Neural cell (in vitro differentiated cells): ENCODE measurements at regions not wholly inside any gene's neighbourhood (a gene's known extent, or its start where the extent isn't known, plus 50 kb on each side); places are given as distances from the start of the nearest gene placed in this dataset.
"Not testable (repeated sequence)": the region's sequence is repeated elsewhere in the genome, so short reads cannot be mapped to it uniquely, and the experiment has no call there.

ENCODE experiments used
- H2AFZ ChIP-seq: fragments of 200-600, 300-800 bp; sonication (generic), shearing (Covaris generic); 2 replicates; pipeline ENCODE4 v1.6.0; 2014; ENCODE audit warnings: low read depth, mild to moderate bottlenecking, antibody characterized with exemption, low read length, moderate library complexity
- H3F3A ChIP-seq: fragments of 200-600 bp; shearing (Covaris generic); 2 replicates; pipeline ENCODE4 v1.6.1; 2016; ENCODE audit warnings: mild to moderate bottlenecking, moderate library complexity, mixed read lengths, antibody characterized with exemption, low read length; ENCODE audit not compliant: insufficient read depth, poor library complexity, severe bottlenecking
- H3K27ac ChIP-seq: fragments of 200-600, 300-800 bp; sonication (generic), shearing (Covaris generic); 2 replicates; pipeline ENCODE4 v1.5.1; 2014; ENCODE audit warnings: mild to moderate bottlenecking, low read length, moderate library complexity
- H3K27me3 ChIP-seq: fragments of 300-800, 200-600 bp; sonication (generic), shearing (Covaris generic); 2 replicates; pipeline ENCODE4 v1.6.0; 2014; ENCODE audit warnings: mild to moderate bottlenecking, low read depth, low read length, moderate library complexity; ENCODE audit not compliant: insufficient read depth
- H3K36me3 ChIP-seq: fragments of 300-800, 200-600 bp; sonication (generic), shearing (Covaris generic); 2 replicates; pipeline ENCODE4 v1.5.1; 2014; ENCODE audit warnings: mild to moderate bottlenecking, antibody characterized with exemption, low read length, moderate library complexity; ENCODE audit not compliant: insufficient read depth
- H3K4me2 ChIP-seq: fragments of 300-800, 200-600 bp; sonication (generic), shearing (Covaris generic); 2 replicates; pipeline ENCODE4 v1.6.0; 2014; ENCODE audit warnings: mild to moderate bottlenecking, low read length
- H3K4me3 ChIP-seq: fragments of 300-800, 200-600 bp; sonication (generic), shearing (Covaris generic); 2 replicates; pipeline ENCODE4 v1.5.1; 2014; ENCODE audit warnings: mild to moderate bottlenecking, low read length, moderate library complexity
- H3K79me2 ChIP-seq: fragments of 200-600 bp; shearing (Covaris generic); replicated peaks from 2 replicates; pipeline ENCODE4 v1.6.0; 2014; ENCODE audit warnings: mild to moderate bottlenecking, low read length, moderate library complexity; ENCODE audit not compliant: insufficient read depth
- H3K9ac ChIP-seq: fragments of 300-800, 200-600 bp; sonication (generic), shearing (Covaris generic); 2 replicates; pipeline ENCODE4 v1.6.1; 2016; ENCODE audit warnings: mild to moderate bottlenecking, low read length, mixed read lengths
- H3K9me2 ChIP-seq: fragments of 200-600 bp; shearing (Covaris generic); 2 replicates; pipeline ENCODE4 v1.6.1; 2016; ENCODE audit warnings: mild to moderate bottlenecking, low read length, mixed read lengths; ENCODE audit not compliant: insufficient read depth
- H3K9me3 ChIP-seq: fragments of 200-600, 300-800 bp; sonication (generic), shearing (Covaris generic); 2 replicates; pipeline ENCODE4 v1.6.1; 2016; ENCODE audit warnings: mild to moderate bottlenecking, mixed run types, low read length, moderate library complexity, mixed read lengths
- H4K20me1 ChIP-seq: fragments of 200-600 bp; shearing (Covaris generic); 2 replicates; pipeline ENCODE4 v1.6.1; 2016; ENCODE audit warnings: mild to moderate bottlenecking, mixed run types; ENCODE audit not compliant: insufficient read depth
- EP300 ChIP-seq: fragments of 450-650 bp; conservative IDR thresholded peaks from 2 replicates; pipeline ENCODE4 v1.6.1; 2014; ENCODE audit warnings: antibody characterized with exemption, mild to moderate bottlenecking, moderate library complexity; ENCODE audit not compliant: poor library complexity, severe bottlenecking
- EZH2 ChIP-seq: fragments of 200-600, 300-800 bp; shearing (Covaris generic), sonication (generic); IDR thresholded peaks from 2 replicates; pipeline ENCODE4 v1.6.1; 2014; ENCODE audit warnings: antibody characterized with exemption, low read length, borderline replicate concordance, mild to moderate bottlenecking; ENCODE audit not compliant: insufficient read depth, poor library complexity, severe bottlenecking
- MXI1 ChIP-seq: fragments of 450-650 bp; conservative IDR thresholded peaks from 2 replicates; pipeline ENCODE4 v1.6.1; 2014; ENCODE audit warnings: antibody characterized with exemption, mild to moderate bottlenecking; ENCODE audit not compliant: poor library complexity, severe bottlenecking
- POLR2AphosphoS5 ChIP-seq: IDR thresholded peaks from 2 replicates; pipeline ENCODE4 v1.6.1; 2012
- RAD21 ChIP-seq: fragments of 450-650 bp; conservative IDR thresholded peaks from 2 replicates; pipeline ENCODE4 v1.6.1; 2014; ENCODE audit warnings: antibody characterized with exemption, mild to moderate bottlenecking, moderate library complexity
- REST ChIP-seq: IDR thresholded peaks from 2 replicates; pipeline ENCODE4 v1.6.1; 2012; ENCODE audit warnings: borderline replicate concordance
- SMC3 ChIP-seq: fragments of 450-650 bp; conservative IDR thresholded peaks from 2 replicates; pipeline ENCODE4 v1.6.1; 2014; ENCODE audit warnings: antibody characterized with exemption, mild to moderate bottlenecking, moderate library complexity; ENCODE audit not compliant: poor library complexity
- TAF1 ChIP-seq: IDR thresholded peaks from 2 replicates; pipeline ENCODE4 v1.6.1; 2012; ENCODE audit warnings: low read depth
- TF ChIP-seq, protein P1 (sequence below): fragments of 450-650 bp; IDR thresholded peaks from 2 replicates; pipeline ENCODE4 v1.5.1; 2014; ENCODE audit warnings: antibody characterized with exemption, mild to moderate bottlenecking, moderate library complexity; ENCODE audit not compliant: poor library complexity, severe bottlenecking

GRCh38 chr5:157963244-157963643 is 104.3 kb upstream of the CLINT1 start:
- no peaks in the 10 kb centered on the region for H3K27me3 ChIP-seq
- H3F3A ChIP-seq, result no peaks in the 10 kb centered on the region
- H3K9me3 ChIP-seq, result no peaks in the 10 kb centered on the region
- H3K9ac ChIP-seq, result no peak overlapping the region
- no peak overlapping the region for H3K27ac ChIP-seq
- no peak overlapping the region for H2AFZ ChIP-seq
- H4K20me1 ChIP-seq, result no peaks in the 10 kb centered on the region
- H3K79me2 ChIP-seq, result no peaks in the 10 kb centered on the region
- H3K4me3 ChIP-seq, result no peak overlapping the region
- no peaks in the 10 kb centered on the region for H3K36me3 ChIP-seq
- H3K9me2 ChIP-seq, result no peaks in the 10 kb centered on the region
- no peak overlapping the region for H3K4me2 ChIP-seq
- no peak for TF ChIP-seq SMC3
- no peak for TF ChIP-seq POLR2AphosphoS5
- TF ChIP-seq, protein P1, sequence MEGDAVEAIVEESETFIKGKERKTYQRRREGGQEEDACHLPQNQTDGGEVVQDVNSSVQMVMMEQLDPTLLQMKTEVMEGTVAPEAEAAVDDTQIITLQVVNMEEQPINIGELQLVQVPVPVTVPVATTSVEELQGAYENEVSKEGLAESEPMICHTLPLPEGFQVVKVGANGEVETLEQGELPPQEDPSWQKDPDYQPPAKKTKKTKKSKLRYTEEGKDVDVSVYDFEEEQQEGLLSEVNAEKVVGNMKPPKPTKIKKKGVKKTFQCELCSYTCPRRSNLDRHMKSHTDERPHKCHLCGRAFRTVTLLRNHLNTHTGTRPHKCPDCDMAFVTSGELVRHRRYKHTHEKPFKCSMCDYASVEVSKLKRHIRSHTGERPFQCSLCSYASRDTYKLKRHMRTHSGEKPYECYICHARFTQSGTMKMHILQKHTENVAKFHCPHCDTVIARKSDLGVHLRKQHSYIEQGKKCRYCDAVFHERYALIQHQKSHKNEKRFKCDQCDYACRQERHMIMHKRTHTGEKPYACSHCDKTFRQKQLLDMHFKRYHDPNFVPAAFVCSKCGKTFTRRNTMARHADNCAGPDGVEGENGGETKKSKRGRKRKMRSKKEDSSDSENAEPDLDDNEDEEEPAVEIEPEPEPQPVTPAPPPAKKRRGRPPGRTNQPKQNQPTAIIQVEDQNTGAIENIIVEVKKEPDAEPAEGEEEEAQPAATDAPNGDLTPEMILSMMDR, result no peak
- no peak for TF ChIP-seq RAD21
- TF ChIP-seq MXI1, result no peak
- TF ChIP-seq TAF1, result no peak
- no peak for TF ChIP-seq EP300
- no peak for TF ChIP-seq REST
- no peak for TF ChIP-seq EZH2

DNA sequence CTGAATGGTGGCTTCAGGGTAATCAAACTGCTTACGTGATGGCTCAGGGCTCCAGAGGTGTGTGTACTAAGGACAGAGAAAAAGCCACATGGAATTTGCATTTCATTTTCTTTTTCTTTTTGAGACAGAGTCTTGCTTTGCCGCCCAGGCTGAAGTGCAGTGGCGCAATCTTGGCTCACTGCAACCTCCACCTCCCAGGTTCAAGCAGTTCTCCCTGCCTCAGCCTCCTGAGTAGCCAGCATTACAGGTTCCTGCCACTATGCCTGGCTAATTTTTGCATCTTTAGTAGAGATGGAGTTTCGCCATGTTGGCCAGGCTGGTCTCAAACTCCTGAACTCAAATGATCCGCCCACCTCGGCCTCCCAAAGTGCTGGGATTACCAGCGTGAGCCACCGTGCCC is 103.7 kb upstream of the CLINT1 start:
- H2AFZ ChIP-seq, H4K20me1 ChIP-seq, H3F3A ChIP-seq, H3K4me3 ChIP-seq, H3K36me3 ChIP-seq, H3K79me2 ChIP-seq, H3K4me2 ChIP-seq, H3K27me3 ChIP-seq, H3K9me2 ChIP-seq, H3K9me3 ChIP-seq, H3K9ac ChIP-seq: not testable (repeated sequence)
- peak overlapping the region; percentile 57 for H3K27ac ChIP-seq

GRCh38 chr5:157961896-157962590 is 103.1 kb upstream of the CLINT1 start:
- no peaks in the 10 kb centered on the region for H3K9me2 ChIP-seq
- H3K4me2 ChIP-seq, result no peak overlapping the region
- no peak overlapping the region for H3K4me3 ChIP-seq
- H3K79me2 ChIP-seq, result no peaks in the 10 kb centered on the region
- H3K27ac ChIP-seq, result peak overlapping the region; percentile 57
- H4K20me1 ChIP-seq, result no peaks in the 10 kb centered on the region
- TF ChIP-seq MXI1, result no peak
- no peak for TF ChIP-seq TAF1
- TF ChIP-seq POLR2AphosphoS5, result no peak
- TF ChIP-seq, protein P1, result no peak
- TF ChIP-seq SMC3, result no peak
- no peak for TF ChIP-seq REST
- no peak for TF ChIP-seq RAD21
- no peak for TF ChIP-seq EP300
- TF ChIP-seq EZH2, result no peak
- no peak overlapping the region for H2AFZ ChIP-seq
- no peaks in the 10 kb centered on the region for H3K27me3 ChIP-seq
- no peak overlapping the region for H3K9ac ChIP-seq
- no peaks in the 10 kb centered on the region for H3K36me3 ChIP-seq
- no peaks in the 10 kb centered on the region for H3K9me3 ChIP-seq
- no peaks in the 10 kb centered on the region for H3F3A ChIP-seq
